ENCODE measurements at regions not wholly inside any gene's neighbourhood (a gene's known extent, or its start where the extent isn't known, plus 50 kb on each side); places are given as distances from the start of the nearest gene placed in this dataset.
"Not testable (repeated sequence)": the region's sequence is repeated elsewhere in the genome, so short reads cannot be mapped to it uniquely, and the experiment has no call there.

DNA sequence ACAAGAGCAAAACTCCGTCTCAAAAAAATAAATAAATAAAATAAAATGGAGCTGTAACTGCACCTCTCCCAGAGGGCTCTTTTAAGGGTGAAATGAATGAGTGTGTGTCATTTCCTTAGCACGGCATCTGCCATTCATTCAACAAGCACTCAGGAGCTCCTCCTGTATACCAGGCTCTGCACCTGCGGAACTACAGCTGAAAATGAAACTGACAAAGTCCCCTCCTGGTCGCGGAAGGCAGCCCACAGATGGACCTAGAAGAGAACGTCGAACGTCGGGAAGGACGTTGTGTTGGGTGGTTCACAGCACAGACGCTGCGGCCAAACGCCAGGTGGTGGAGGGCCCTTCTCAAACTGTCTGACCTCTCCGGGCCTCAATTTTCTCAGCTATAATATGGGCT, 256.4 kb downstream of the TFAP2C start:
- no peak for DNase-seq

DNA sequence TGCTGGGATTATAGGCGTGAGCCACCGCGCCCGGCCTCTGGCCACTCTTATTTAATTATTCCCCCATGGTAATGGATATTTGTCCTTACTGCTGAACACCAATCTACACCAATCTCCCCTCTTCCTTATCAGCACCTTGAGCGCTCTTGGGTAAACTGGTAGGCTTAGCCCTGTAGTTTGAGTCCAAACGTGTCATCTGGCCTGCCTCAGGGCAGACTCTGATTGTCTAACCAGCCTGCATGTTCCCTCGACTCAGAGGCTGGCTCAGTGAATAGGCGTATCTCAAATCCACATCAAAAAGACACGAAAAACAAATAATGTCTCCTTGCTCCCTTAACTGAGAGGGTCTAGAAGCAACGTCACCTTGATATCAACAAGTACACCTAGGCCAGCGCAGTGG, 260.9 kb downstream of the TFAP2C start:
- no peak for DNase-seq

DNA sequence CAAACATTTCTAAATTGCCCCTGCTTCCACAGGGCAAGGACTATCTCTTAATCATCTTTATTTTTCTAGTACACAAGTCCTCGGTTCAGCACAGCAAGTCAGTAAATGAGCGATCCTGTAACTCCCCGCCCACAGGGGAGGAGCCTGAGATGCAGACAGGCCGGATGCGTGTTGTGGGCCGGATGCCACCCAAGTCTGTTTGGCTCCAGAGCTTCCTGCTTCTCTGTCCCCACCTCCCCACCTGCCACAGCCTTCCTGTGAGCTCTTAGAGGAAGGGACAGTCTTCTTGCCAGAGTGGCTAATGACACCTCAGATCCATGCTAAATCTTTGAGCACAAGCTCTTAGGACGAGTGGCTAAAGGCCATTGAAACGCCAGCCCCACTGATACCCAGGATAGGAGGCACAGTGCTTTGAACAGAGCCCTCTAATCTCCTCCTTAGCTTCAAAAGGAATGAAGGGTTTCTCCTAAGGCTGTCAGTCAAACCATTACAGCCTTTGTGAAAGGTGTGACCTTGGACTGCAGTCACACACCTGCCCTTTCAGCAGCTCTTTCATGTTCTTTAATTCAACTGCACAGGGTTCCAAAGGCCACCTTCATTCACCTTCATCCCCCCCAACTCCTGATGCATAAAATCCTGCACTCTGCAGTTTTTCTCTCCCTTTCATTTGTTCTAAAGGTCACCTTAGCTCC, 264.3 kb downstream of the TFAP2C start:
- DNase-seq = no peak

DNA sequence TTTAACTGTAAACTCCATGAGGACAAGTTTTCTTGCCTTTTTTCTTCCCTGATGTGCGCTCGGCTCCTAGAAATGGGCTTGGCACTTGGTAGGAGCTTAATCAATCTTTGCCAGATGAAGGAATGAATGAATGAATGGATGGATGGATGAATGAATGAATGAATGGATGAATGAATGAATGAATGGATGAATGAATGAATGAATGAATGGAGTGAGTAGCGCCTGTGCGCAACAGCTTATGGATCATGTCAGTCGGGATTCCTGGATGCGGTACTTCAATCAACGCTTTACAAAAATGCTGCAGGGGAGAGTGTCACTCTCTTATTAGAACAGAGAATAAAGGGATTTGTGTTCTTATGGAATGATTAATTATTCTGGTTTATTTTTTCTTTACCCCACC, 267.3 kb downstream of the TFAP2C start:
- no peak for DNase-seq

DNA sequence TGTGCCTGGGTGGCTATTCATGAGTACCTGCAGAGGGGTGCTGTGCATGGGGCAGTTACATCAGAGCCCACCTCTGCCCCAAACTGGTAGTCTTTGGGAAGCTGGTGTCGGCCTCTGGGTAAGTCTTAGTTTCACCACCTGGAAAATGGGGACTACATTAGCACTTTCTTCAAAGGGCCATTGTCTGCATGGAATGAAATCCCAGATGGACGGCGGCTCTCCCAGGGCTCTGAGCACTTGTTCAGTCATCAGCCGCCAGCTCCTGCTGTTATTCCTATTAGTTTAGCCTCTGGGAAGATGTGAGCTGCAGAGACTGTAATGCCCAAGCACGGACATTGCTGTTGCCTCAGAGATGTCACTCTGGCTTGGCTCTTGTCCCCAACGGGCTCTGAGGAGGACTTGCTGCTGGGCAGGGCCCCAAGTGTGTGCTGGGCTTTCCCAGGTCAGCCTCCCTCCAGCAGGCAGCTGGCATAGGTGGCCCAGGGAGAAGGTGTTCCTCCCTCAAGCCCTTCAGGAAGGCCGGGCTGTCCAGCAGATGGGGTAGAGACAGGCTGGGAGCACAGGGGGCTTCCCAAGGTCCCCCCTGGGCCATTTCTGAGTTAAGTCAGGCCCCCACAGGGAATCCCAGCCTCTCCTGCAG, 268.3 kb downstream of the TFAP2C start:
- no peak for DNase-seq

DNA sequence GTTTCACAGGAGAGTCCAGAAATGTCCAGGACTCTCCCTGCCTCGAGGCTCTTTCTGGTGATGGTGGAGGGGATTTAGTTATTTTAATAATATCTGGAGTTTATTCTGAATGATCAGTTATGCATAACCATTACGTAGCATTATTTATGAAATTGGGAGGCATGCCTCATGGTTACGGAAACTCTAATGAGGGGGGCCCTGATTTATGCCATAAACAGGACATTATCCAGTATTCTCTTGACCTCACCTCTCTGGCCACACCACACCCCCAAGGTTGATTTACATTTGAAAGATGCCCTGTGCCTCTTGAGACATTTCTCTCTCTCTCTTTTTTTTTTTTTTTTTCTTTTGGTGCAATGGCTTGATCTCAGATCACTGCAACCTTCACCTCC, 268.8 kb downstream of the TFAP2C start:
- no peak for DNase-seq

DNA sequence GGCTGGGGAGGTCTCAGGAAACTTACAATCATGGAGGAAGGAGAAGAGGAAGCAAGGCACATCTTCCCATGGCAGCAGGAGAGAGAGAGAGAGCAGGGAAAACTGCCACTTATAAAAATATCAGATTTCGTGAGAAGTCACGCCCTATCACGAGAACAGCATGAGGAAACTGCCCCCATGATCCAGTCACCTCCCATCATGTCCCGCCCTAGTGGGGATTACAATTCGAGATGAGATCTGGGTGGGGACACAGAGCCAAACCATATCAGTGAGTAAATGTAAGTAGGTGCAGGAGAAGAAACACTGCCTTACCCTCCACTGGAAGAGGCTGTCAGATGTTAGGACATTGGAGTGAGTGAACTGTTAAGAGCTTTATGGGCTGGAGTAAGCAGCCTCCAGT, 270.4 kb downstream of the TFAP2C start:
- DNase-seq = no peak

DNA sequence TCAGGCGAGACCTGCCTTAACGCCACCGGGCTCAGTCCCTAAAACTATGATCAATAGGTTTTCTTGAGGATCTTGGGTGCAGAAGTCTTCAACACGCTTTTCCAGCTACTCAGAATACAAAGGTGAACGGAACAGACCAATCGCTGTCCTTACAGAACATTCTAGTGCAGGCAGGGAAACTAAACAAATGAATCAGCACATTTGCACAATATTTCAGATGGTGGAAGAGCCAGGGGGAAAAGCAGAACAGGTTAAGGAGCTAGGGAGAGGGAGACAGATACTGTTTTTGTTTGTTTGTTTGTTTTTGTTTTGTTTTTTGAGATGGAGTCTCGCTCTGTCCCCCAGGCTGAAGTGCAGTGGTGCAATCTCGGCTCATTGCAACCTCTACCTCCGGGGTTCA, 271.1 kb downstream of the TFAP2C start:
- no peak for DNase-seq

DNA sequence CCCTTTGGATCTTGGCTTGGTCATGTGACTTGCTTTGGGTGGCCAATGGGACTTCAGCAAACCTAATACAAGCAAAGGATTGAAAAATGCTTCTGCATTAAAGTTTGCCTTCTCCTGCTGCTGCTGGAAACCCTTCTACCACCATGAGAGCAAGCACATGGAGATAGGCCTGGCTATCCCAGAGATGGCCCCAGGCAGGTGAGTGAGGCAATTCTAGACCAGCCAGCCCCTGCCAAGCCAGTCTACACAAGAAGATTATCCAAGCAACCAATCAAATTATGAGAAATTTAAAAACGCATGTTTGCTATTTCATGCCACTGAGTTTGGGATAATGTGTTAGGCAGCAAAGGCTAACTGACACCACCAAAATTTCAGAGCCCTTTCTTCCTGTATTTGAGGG, 274.3 kb downstream of the TFAP2C start:
- no peak for DNase-seq

DNA sequence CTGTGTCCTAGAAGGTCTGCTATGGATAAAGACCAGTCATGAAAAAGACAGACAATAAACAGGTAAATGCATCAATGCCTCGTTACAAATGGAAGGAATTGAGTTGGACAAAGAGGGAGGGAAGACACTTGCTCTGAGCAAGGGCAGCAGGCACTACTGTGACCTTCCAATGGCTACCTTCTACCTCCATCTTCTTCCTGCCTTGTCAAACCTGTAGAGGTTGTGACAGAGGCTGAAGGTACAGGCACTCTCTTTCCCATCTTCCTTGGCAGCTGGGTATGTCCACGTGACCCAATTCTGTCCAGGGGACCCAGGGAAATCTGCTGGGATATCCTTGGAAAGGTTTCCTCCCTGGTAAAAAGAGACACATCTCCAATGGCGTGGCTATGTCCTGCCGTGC, 274.8 kb downstream of the TFAP2C start:
- DNase-seq = no peak

DNA sequence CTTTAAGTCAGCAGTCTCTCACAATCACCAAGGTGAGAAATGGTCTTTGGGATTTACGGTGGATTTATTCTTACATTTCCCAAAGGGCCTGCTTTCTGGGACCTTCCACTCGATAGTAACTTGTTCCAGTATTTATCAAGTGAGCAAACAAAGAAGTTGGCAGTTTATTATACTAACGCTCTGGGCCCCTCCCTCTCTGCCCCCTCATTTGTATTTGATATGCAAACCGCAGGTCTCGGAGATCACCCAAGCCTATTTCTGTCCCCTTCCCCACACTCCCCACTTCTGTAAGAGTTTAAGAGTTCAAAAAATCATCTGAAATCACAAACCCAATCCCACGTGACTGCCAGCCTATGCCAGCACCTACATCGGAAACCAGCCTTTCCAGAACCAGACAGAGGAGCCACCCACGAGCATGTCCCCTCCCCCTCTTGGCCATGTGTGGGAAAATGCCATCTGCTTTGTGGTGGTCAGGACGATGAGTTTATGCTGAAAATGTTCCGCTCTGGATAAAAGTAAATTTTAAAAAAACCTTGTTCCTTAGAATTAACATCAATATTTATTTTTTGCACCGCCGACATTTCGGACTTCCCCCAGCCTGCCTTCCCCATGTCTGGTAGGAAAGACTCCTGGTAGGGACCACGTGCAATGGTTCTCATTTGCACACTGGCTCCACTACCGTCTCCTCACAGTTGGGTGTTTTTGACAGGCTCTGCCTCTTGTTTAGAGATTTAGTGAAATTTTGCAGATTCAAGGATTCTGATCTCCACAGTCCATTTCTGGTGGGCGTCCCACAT, 281.0 kb downstream of the TFAP2C start:
- no peak for DNase-seq

DNA sequence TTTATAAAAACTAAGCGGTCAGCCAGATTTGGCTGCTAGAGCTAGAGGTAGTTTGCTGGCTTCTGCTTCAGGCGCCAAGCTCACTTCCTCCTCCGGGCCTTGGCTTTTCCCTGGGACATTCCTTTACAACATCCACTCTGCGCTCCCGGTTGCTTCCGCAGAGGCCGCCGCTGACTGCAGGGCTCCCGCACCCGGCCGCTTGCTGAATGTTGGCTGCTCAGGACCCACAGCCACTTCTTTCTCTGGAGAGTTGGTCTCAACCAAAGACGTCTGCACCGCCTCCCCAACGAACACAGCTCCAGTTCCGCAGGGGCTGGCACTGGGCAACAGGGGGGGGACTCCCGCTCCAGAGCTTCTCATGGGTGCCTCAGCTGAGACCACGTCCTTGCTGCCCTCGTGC, 282.8 kb downstream of the TFAP2C start:
- DNase-seq = no peak

DNA sequence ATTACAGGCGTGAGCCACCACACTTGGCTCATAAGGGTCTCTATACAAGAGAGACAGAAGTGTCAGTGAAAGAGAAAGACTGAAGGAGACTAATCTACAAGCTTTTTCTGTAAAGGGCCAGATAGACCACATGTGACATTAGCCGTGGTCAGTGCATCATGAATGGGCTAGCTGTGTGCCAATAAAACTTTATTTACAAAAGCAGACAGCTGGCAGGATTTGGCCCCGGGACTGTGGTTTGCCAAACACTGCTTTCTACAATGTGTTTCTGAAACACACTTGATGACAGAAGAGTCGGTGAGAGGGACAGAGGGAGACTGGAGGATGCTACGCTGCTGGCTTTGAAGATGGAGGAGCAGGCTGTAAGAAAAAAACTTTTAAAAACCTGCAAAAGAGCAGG, 285.4 kb downstream of the TFAP2C start:
- no peak for DNase-seq

DNA sequence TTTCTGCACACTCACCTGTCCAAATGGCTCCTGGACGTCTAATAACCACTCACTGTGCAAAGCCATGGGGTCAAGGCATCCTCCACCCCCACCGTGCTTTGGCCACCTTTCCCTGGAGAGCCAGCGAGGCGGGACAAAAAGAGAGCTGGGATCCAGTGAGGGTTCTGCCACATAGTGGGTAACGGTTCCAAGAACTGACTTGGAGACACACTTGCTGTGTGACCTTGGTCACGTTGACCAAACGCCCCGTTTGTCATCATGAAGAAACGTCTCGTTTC, 287.2 kb downstream of the TFAP2C start:
- DNase-seq = no peak

DNA sequence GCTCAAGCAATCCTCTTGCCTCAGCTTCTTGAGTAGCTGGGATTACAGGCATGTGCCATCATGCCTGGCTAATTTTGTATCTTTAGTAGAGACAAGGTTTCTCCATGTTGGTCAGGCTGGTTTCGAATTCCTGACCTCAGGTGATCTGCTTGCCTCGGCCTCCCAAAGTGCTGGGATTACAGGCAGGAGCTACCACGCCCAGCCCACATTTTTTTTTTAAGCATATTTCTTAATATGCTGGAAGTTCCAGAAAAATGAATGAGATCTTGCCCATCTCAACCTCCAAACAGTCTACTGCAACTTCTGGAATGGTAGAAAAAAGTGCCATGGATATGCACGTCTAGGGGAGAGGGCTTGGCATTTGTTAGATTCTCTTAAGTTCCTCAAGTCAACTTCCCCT, 290.9 kb downstream of the TFAP2C start:
- not testable (repeated sequence) for DNase-seq

DNA sequence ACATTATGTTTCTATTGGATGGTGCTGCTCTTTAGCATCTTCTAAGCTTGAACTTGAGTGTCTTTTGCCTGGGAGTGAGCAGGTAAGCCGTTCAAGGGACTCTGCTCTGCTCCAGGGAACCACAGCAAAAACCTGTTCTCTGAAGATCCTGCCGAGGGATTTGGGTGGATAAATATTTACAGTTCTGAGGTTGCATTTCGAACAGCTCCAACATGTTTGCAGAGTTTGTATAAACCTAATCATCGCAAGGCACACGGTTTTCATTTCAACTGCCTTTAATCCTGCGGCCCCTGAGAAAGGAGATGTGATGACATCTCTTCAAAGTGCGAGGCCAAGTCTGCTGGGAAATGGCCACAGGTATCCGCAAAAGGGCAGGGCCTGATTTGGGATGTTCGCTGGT, 293.4 kb downstream of the TFAP2C start:
- no peak for DNase-seq

DNA sequence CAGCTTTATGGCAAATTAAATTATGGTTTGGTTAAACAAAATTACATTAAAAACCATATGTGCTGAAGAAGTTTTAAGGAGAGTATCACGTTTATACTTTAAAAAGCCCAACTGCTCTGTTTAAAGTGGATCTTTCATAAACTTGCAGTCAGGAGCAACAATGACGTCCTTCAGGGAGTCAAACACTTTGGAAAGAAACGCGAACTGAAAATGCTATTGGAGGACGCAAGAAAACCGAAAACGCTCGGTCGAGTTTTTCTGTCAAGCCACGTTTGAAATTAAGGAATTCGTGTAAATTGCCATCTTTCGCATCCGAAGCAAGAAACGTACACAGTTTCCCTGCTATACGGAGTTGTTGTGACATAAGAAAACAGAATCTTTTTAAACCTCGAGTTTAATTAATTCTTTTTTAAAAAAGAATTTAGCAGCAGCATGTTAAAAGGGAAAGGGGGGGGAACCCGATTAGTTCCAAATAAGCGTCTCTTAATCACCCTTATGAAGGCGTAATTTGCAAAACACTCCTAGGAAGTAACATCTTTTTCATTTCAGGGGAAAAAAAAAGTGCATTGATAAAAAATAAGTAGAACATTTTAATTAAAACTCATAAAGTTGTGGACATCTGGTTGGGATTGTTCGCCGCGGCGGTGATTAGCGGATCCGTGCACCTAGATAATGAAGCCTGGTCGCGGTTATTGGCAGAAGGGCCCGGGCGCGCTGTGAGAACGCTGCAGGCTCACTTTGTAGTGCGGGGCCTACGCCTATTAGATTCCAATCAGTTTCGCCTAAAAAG, 295.4 kb downstream of the TFAP2C start:
- DNase-seq = no peak

DNA sequence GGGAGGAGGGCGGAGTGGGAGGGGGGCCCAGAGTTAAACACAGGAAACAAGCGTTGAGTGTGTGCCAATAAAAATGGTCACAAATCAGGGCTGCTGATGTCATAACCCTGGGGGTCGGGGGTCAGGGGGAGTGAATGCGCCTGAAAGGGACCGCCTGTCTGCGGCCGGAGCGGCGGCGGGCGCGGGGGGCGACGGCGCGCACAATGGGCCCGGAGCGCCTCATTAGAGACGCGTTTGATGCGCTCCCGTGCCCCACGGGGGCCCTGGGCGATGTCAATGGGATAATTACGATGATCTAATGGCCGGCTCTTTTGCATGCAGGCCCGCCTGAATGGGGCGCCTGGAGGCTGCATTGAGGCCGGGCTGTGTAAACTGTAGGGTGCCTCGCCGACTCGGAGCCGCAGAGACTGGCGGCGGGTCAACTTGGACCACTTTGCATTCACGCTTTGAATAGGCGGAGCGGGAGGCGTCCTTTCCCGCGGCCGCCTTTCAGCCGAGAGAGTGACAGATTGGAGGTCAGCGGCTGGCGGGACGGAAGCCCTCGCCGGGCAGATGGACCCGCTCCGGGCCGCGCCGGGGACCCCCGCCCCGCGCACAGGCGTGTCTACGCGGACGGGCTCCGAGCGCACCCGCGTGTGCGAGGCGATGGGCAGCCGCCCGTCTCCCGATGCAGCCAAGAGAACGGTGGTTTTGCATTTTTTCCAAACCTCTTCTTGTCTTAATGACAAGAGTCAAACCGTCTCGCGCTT, 296.1 kb downstream of the TFAP2C start:
- no peak for DNase-seq

DNA sequence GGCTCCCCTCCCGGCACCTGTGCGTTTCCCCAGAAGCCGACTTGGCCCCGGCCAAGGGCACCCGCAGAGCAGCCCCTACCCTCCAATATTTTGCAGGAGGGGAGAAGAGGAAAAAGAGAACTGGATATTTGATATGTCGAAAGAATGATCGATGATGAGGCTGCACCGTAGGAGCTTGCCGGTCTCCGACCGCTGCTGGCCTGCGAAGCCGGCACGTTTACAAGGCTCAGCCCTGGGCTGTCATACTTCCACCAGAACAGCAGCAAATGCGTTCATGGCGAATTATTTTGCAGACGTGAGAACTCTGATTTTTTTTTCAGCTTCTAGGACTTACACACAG, 296.7 kb downstream of the TFAP2C start:
- DNase-seq = no peak

DNA sequence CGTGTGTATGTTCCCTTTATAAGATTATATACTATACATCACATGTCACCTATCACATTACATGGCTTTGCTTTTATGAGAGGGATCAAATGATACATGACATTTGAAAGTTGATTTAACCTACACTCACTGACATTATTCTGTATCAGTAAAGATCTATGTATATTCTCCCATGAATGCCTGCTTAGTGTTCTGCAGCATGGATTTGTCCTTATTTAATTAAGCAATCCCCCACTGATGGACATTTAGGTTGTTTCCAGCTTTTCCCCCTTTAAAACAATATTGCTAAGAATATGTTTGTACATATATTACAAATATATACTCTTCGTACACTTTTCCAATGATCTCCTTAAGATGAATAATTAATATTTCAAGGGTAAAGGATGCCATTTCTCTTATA, 297.4 kb downstream of the TFAP2C start:
- no peak for DNase-seq

DNA sequence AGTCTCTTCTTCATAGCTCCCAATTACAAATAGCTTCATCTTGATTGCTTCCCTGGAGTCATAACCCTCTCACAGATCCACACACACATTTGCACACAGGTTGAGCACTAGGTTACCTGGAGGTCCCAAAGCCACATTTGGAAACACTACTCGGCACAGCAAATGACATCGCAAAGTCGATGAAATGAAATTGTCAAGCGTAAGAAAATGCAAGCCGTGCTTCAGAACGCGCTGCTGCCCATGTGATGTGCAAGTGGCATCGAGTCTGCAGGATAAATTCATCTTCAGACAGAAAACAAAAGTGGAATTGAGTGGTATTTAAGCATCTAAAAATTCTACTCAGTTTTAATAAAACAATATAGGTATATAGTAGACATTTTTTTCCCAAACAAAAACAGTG, 298.0 kb downstream of the TFAP2C start:
- no peak for DNase-seq

DNA sequence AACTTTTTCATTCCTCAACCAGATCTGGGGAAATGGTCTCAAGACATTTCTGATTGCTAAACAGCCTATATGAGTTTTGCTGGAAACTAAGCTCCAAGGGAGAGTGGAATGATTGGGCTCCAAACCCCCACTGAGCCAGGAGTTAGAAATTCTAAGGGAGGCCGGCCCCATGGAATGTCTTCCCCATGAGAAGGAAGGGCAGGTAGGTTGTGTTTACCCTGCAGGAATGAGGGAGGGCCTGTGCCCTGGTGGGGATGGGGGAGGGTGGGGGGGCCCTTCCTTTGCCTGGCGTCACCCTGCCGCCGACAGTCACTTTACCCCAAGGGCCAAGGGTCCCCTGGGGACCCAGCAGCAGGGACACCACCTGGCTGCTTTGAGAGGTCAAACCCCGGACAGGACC, 298.9 kb downstream of the TFAP2C start:
- DNase-seq = no peak

DNA sequence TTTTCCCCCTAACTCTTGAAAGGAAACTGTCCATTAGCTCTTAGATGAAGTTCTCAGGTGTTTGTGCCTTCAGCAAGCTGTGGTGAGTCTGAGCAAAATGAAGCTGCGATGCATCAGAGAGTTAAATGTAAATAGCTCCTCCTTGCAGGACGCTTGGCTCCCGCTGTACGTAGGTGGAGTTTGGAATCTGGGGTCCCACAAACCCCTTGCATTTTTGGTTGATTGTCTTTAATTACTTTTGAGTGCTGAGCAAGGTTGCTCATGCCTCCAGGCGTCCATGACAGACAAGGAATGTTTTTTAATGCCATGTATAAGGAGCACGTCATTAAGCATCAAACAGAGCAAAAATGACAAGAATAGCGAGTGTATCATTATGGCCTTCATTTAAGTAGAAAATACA, 300.5 kb downstream of the TFAP2C start:
- no peak for DNase-seq
